Spleen (tissue), 7 donors: ENCODE measurements at regions not wholly inside any gene's neighbourhood (a gene's known extent, or its start where the extent isn't known, plus 50 kb on each side); places are given as distances from the start of the nearest gene placed in this dataset.

Experiments
- CTCF ChIP-seq, 11 experiments: fragments of 200-600 bp in 7 of 11; fragments of 450-650 bp in 4 of 11; sonication (generic) in 4 of 11; IDR thresholded peaks in 8 of 11; conservative IDR thresholded peaks in 3 of 11; 1 replicate in 7 of 11; 2 replicates in 4 of 11; pipeline versions ENCODE4 v1.4.0 to v1.8.0; 2016 to 2021; ENCODE audit warnings: antibody characterized with exemption in 11 of 11, inconsistent platforms in 4 of 11, mild to moderate bottlenecking in 1 of 11
- POLR2A ChIP-seq, 3 donors: fragments of 450-650 bp; IDR thresholded peaks; one replicate each; pipeline ENCODE4 v1.5.1; 2017; ENCODE audit warnings: antibody characterized with exemption in 3 of 3, mild to moderate bottlenecking in 1 of 3
- POLR2AphosphoS5 ChIP-seq, 3 donors: sonication (generic); formaldehyde crosslinking; IDR thresholded peaks; one replicate each; pipeline ENCODE4 v1.5.1; 2017; ENCODE audit warnings: antibody characterized with exemption in 3 of 3
- donor health status: DM: no; HTN: no; CAD: no; lungs with moderate emphysema.
- donor health status: DM: no; HTN: no; CAD: no.
- donor health status: DM: no; HTN: no; CAD: no.

GRCh38 chr15:88748081-88748480, 55.2 kb upstream of the ACAN start:
- no peak for TF ChIP-seq POLR2A (IDR thresholded peaks at IDR 0.05)
- no peak for TF ChIP-seq CTCF (IDR thresholded peaks at IDR 0.05 in 8 of 11, conservative IDR thresholded peaks at IDR 0.05 in 3 of 11)
- TF ChIP-seq POLR2AphosphoS5 (IDR thresholded peaks at IDR 0.05) = no peak
